GM19328 (cell line): ENCODE measurements at regions not wholly inside any gene's neighbourhood (a gene's known extent, or its start where the extent isn't known, plus 50 kb on each side); places are given as distances from the start of the nearest gene placed in this dataset.
"Not testable (repeated sequence)": the region's sequence is repeated elsewhere in the genome, so short reads cannot be mapped to it uniquely, and the experiment has no call there.

Source experiments
- ATAC-seq: cut with Tn5 transposase; IDR thresholded peaks from one replicate; pipeline ENCODE4 v1.9.1; 2021; ENCODE audit warnings: mild to moderate bottlenecking, moderate library complexity; ENCODE audit not compliant: unreplicated experiment

DNA sequence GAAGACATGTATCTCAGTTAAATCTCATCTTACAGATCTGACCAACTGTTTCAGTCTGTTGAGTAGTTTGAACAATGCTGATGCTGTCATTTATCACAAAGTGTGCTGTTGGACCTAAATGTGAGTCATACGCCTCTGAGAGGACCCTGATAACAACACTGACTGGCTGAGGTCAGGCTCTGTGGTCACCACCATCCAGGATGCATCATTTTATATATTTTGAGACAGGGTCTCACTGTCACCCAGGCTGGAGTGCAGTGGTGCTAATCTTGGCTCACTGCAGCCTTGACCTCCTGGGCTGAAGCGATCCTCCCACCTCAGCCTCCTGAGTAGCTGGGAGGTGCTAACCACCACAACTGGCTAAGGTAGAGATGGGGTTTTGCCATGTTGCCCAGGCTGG lies 181.0 kb upstream of the RGS6 start:
- no peak for ATAC-seq

DNA sequence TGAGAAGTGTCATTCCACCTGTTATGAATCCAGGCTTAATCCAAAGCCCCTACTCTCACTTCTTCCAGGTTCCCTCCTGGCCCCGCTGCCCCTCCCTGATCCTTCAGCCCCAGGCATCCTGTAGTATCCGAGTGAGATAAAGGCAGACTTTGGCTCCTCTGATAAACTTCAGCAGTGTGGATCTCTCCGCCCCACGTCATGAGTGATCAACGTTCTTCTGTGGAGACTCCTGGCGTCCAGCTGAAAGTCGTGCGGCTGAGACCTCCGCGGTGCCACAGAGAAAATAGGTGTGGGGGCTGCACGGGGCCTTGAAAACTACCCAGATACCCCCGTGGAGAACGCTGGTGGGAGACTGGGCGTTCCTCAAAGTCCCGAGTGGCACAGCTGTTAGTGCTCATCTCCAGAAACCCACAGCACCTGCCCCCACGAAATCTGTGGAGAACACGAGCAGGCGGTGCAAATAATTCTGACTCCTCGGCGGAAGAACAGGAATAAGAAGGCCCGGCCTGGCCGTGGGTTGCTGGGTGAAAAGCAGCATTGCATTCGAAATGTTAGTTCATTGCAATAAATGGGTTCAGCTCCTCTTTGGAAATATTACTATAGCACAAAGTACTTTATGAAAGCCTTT lies 180.0 kb upstream of the RGS6 start:
- no peak for ATAC-seq

DNA sequence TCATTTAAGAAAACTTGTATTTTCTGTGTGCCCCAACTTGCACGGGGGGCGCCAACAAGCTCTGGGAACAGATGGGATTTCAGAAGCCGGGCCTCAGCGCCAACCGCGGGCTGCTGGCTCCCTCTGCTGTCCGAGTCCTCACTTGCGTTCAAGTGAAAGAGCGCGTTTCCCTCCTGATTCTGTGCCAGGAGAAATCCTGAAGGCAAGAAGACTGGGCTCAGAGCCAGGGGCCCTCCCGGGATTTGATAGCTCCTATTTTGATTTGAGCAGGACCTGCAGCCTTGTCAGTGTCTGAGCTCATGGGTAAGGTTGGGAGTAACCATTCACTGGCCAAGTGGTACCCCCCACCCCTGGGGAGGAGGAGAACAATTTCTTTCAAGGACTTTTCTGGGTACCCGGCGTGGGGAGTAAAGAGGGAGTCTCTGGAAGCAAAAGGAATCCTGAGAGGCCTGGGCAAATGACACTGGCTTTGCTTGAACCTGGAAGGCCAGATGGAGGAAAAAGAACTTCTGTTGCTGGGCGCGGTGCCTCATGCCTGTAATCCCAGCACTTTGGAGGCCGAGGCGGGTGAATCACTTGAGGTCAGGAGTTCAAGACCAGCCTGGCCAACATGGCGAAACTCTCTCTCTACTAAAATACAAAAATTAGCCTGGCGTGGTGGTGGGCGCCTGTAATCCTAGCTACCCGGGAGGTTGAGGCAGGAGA lies 179.0 kb upstream of the RGS6 start:
- ATAC-seq: no peak

DNA sequence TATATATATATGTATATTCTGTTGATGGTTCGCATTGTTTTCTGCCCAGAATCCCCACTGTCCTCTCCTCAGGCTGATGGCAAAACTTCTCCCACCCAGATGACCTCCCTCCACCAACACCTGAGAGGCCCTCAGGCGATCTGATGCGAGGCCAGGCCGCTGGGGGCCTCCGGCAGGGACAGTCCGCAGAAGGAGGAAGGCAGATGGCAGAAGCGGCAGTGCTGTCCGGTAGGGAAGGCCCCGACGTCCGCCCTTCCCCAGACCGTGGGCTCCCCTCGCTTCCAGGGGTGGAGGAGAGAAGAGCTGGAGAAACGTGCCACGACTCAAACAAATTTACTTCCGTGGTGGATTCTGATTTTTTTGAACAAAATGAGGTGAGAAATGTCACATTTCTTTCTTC lies 178.3 kb upstream of the RGS6 start:
- no peak for ATAC-seq

DNA sequence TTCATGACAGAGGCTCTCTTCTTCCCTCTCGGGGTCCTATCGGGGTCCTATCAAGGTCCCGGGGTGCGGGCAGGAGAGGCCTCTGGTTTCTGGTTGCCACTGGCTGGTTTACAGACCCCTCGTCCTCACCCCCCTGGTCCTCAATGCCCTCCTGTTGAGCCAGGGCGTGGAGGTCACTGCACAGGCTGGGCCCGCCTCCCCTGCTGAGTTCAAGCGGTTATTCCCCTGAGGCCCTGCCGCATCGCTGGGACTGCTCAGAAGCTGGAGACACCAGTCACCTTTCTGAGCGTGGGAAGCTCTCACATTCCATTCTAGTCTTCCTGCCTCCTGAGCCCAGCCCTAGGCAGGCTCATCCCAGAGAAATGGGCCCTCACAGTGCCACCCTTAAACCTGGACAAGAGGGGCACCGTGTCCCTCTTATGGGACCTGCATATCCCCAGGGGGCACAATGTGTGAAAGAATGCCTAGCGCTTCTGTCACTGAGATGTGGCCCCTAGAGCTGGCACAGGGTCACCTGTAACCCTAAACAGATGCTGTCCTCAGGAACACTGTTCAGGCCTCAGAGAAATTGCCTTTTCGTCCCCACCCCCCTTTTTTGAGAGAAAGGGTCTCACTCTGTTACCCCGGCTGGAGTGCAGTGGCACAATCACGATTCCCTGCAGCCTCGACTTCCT lies 177.7 kb upstream of the RGS6 start:
- ATAC-seq: no peak

DNA sequence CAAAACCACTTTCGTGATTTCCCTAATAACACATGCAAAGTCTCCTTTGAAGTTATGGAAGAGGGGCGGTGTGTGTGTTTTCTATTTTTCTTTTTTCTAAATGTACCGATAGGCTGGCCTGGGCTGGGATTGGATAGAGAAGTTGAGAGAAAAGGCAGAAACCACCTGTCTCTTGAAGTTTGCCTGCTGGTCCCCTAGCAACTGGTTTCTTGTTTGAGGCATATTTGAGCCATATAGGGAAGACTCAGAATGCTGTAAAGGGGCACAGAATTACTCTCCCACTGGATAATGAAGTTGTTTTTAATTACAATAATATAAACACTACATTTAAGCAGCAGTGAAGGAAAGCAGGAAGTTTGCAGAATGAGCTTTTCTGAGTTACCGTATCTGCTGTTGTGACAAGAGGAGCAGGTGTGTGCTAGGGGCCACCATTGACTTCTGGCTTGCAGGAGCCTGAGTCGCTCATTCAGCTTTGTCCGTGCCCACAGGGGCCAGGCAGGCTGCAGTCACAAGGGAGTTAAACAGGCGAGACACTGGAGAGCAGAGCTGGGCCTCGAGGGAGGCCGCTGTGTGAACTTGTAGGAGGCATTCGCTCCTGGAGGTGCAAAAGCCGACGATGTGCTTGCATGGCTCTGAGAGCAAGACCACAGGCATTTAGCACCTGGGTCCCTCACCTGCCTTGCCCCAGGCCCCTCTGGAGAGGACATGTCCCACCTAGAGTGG lies 173.8 kb upstream of the RGS6 start:
- ATAC-seq: no peak

DNA sequence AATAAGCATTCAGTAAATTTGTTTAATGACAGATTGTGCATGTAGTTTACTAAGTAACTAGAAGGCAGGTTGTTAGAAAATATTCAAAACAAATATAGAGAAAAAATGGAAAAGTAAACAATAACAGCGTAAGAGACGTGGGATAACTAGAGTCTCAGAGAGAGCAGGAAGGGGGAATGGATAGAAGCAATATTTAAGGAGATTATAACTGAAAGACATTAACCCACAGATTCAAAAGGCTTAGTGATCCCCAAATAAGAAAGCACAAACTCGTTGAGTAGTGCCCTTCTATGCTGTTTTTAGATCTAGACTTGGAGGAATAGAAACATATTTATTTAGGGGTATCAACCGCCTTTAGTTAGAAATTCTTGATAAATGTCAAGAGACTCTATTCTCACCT lies 169.7 kb upstream of the RGS6 start:
- no peak for ATAC-seq

DNA sequence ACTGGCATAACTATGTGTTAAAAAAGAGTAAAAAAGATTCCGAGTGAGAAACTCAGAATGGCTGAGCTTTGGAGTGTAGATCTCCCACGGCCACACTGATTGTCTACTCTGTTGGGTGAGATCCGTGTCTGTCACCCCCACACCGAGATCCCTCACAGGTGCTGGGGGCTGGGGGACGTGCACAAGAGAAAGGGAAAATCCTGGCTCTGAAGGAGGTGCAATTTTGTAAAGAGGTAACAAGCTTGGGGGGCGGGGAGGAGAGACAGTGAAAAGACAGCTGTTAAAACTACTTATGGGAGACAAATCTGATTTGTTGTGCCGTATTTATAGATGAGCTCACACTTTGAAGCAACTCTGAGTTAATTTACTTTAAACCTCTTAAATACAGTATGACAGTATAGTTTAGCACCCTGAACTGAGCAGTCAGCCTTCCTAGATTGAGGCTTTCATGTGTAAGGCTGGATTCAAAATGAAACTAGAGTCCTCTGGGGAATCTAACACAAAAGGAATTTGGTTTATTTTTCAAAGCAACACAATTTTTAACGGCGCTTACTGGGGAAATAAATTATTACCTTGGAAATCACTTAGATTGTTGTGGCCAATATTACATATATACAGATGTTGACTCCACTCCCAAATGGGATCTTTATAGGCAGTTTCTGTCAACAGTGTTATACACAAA lies 167.4 kb upstream of the RGS6 start:
- ATAC-seq: no peak

DNA sequence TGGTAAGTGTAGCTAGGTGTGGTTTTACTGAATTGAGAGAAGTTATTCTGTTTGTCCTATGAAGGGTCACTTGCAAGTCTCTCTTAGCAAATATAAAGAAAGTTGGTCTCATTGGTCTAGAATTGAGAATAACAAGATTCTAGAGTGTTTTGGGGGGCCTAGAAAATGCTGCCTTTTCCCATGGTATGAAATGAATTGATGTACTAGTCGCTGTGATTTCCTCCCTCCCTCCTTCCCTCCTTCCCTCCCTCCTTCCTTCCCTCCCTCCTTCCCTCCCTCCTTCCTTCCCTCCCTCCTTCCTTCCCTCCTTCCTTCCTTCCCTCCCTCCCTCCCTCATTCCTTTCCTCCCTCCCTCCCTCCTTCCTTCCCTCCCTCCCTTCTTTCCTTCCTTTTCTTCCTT lies 166.7 kb upstream of the RGS6 start:
- no peak for ATAC-seq

DNA sequence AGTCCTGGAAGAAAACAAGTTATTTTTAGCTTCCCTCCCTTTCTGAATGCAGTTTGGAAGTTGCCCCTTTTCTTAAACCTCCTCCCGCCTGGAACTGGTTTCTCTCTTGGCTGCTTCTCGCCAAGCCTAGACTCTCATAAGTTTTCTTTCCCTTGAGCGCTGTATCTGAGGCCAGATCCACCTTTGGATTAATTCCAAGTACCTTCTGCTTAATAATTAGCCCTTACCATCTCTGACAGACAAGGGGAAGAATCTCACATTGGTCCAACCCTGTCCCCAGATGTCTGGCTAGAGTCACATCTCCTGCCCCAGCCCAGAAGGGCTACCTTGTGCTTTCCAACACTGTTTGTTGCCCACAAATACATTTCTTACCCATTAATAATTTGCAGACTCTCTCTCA lies 161.8 kb upstream of the RGS6 start:
- no peak for ATAC-seq

DNA sequence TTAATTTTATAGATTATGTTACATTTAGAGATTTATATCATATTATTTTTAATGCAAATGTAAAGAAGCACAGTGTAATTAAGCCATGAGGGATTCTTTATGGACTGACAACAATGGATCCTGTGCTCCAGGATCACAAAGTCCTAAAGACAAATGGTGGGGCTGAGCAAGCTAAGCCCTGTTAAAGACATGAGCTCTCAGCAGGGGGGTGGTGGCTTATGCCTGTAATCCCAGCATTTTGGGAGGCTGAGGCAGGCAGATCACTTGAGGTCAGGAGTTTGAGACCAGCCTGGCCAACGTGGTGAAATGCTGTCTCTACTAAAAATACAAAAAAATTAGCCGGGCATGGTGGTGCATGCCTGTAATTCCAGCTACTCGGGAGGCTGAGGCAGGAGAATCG lies 160.8 kb upstream of the RGS6 start:
- ATAC-seq: not testable (repeated sequence)

DNA sequence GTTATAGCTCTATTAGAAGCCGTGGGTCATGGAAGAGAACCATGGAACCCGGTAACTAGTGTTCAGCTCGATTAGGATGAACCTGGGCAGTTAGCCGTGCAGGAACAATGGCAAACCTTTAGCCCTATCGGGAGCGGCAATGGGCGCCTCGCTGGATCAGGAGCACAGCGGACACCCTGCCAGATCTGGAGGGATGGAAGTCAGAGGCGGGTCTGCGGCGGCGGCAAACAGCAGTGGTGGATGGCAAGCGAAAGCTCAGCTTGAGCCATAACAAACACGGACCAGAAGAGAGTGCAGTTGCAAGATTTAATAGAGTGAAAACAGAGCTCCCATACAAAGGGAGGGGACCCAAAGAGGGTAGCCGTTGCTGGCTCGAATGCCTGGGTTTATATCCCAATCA lies 160.2 kb upstream of the RGS6 start:
- ATAC-seq: not testable (repeated sequence)

DNA sequence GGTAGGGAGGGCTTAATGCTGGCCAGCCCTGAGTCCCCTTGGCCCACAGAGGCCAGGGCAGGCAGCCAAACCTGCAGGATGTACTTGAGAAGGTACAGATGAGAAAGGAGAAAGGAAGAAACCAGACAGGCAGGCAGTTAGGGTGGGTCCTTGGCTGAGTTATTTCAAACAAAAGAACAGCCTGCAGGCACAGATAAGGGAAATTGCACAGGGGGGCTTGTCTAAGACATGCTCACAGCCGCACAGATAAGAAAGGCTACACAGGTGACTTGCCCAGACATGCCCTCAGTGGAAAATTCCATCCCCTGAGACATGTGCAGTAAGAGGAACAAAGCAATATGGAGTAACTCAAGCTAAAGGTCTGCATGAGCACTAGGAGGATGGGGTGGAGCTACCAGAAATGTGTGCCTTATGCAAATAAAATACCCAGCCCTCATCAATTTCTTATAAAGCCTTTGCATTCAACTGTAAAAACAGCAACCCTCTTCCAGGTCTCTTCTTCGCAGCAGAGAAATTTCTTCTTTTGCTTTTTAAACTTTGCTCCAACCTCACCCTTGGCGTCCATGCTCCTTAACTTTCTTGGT lies 158.2 kb upstream of the RGS6 start:
- no peak for ATAC-seq

DNA sequence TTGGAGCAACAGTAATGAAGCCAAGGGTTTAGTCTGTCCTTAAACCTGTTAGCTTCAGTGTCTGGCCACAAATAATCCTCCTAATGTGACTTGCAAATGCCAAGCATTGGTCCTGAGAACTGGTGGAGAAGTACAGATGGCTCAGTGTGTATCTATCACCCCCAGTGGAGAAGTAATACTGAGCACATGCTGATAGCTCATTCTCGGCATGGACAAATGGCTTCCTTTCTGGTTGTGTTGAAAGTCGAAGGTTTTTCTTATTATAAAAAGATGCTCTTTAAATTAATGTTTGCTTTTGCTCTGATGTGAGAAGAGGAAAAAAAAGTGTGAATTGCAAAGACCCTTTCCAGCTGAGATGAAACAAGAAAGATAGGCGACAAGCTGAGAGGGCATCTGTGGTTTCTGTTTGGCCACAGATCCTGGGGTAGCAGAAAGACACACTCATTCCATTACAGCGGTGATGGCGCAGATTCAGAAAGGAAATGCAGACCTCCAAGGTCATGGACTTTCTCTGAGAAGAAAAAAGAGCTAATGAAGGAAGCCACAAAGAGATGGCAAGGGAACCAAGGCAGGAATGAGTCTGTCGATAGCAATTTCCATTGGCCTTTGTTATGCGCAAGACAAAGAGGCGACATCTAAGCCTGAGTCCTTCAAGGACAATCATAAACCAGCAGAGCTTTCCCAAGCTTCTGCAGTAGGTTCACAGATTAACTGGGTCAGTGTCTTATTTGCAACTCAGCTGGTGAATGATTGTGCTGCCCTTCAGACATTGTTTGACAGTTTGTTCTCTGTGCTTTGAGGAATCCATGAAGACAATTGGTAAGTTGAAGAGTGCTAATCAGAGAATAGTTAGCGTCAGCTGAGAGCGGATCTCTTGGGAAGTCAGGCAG lies 155.5 kb upstream of the RGS6 start:
- no peak for ATAC-seq

DNA sequence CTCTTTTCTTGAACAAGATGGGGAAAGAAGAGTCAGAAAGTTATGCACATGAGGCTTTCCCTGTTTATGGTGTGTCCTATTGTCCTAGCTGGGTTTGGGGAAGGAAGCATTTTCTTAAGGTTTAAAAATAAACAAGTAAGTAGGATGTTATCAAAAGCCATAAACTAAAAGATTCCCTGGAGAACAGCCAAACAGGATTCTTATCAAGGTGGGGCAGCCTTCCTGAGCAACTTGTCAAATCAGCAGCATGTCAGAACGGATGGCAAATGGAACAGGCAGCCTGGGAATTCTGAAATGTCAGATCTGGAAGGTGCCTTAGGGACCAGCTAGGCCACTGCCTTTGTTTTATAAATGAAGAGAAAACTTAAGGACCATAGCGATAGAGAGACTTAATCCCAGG lies 152.2 kb upstream of the RGS6 start:
- ATAC-seq: no peak

DNA sequence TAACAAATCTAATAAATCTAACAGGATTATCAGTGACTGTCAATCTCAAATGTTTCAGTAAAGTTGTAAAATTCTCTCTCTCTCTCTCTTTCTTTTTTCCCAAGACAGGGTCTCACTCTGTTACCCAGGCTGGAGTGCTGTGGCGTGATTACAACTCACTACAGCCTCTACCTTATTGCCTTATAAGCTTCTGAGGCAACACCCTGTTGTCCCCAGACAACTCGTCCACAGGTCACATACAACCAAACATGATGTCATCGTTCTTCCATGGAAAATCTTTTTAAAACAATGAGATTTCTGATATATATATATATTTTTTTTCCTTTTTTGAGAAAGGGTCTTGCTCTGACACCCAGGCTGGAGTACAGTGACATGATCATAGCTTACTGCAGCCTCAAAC lies 151.4 kb upstream of the RGS6 start:
- no peak for ATAC-seq

DNA sequence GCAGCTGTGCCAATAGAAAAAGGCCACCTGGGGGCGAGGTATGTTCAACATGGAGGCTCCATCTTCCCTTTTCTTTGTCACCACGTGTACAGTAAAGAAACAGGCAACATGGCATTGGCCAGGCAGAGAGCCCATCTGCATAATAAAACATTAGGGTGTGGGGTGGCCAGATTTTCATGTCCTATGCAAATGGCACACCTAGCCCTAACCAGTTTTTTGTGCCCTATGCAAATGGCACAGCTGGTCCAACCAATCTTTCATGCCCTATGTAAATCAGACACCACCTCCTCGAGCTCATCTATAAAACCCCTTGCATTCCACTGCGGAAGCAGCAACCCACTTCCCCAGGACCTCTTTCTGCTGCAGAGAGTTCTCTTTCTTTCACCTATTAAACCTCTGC lies 149.1 kb upstream of the RGS6 start:
- ATAC-seq: no peak

DNA sequence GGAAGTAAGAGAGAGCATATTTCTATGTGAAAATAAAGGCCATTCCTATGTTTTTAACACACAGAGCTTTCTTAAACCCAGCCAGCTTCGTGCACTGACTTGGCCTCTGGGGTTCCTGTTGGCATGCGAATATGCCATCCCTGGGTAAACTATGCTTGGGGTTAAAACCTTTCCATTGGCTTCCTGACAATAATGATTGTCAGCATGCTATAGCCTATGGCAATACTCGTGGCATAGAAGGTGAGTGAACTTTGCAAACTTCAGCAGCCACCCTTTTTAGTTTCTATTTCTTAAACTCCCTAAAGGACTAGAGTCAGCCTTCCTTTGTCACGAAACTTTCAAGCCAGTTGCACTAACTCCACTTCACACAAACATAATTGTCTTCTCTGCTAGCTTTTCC lies 148.4 kb upstream of the RGS6 start:
- no peak for ATAC-seq

DNA sequence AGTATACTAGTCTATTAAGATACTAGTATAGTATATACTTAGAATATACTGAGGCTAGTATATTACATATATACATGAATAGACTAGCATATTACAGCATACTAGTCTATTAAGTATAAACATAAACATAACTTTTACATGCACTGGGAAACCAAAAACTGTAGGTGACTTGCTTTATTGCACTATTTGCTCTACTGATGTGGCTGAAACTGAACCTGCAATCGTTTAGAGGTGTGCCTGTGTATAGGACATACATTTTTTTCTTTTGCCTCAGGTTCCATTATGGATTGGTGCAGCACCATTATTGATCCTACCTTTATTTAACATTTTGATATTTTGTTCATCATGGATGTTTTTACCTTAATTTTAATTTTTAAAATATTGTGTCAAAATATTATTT lies 143.2 kb upstream of the RGS6 start:
- no peak for ATAC-seq

DNA sequence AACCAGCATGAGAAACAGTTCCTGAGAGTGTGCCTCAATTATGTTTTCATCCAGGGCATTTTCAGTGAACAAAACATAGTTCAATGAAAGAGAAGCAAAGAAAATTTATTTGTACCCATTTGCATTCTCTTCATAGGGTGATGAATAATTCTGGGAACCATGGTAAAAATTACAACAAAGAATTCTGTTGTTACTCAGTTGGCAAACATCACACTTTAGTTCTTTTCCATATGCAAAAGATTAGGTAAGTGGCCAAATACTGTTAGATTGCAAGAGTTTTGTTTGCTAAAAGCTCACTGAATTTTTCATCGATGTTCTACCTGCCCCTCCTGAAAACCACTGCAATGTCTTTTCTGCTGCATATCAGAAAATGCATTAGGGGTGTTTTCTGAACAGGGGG lies 132.4 kb upstream of the RGS6 start:
- ATAC-seq: no peak
